ENCODE measurements at regions not wholly inside any gene's neighbourhood (a gene's known extent, or its start where the extent isn't known, plus 50 kb on each side); places are given as distances from the start of the nearest gene placed in this dataset.

- in situ Hi-C loops (cut with MboI; ENCODE audit: low sequenced_read_pairs, unreplicated experiment), result no loop called here
- no peak for TF ChIP-seq CTCF (IDR thresholded peaks at IDR 0.05; ENCODE audit: borderline replicate concordance, control extremely low read depth, extremely low read depth, insufficient read depth, missing control alignments)
- DNase-seq (ENCODE audit: low spot score), result no peak
Measured at GRCh38 chr20:48180618-48181017, 395.3 kb upstream of the SULF2 start.

GRCh38 chr20:48180024-48180423 is 394.7 kb upstream of the SULF2 start:
- no peak for TF ChIP-seq CTCF (IDR thresholded peaks at IDR 0.05; ENCODE audit: borderline replicate concordance, control extremely low read depth, extremely low read depth, insufficient read depth, missing control alignments)
- DNase-seq (ENCODE audit: low spot score), result no peak
- in situ Hi-C loops (cut with MboI; ENCODE audit: low sequenced_read_pairs, unreplicated experiment), result no loop called here

- in situ Hi-C loops (cut with MboI; ENCODE audit: low sequenced_read_pairs, unreplicated experiment), result no loop called here
- TF ChIP-seq CTCF (IDR thresholded peaks at IDR 0.05; ENCODE audit: borderline replicate concordance, control extremely low read depth, extremely low read depth, insufficient read depth, missing control alignments), result no peak
Measured at GRCh38 chr20:48178633-48179032, 393.4 kb upstream of the SULF2 start.

DNA sequence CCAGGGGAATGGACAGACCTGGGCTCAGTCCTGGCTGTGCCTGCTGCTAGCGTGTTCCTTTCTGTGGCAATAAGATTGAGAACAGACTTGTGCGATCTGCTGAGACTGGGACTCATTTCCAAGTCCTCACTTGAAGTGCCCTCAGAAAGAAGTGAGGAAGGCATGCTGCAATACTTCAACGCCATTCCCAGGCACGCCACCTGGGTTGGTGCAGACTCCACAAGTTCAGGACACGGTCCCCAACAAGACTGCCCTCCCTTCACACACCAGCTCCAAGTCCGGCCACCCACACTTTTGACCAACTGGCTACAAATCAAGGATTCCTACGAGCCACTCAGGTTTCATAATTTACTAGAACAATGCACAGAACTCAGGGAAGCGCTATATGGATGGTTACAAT is 391.8 kb upstream of the SULF2 start:
- TF ChIP-seq CTCF (IDR thresholded peaks at IDR 0.05; ENCODE audit: borderline replicate concordance, control extremely low read depth, extremely low read depth, insufficient read depth, missing control alignments), result no peak
- DNase-seq (ENCODE audit: low spot score), result no peak
- in situ Hi-C loops (cut with MboI; ENCODE audit: low sequenced_read_pairs, unreplicated experiment), result no loop called here

More at GRCh38 chr20:48178633-48179032, 393.4 kb upstream of the SULF2 start:
- no peak for DNase-seq (ENCODE audit: low spot score)

- no peak for DNase-seq (ENCODE audit: low spot score)
- in situ Hi-C loops (cut with MboI; ENCODE audit: low sequenced_read_pairs, unreplicated experiment), result no loop called here
- no peak for TF ChIP-seq CTCF (IDR thresholded peaks at IDR 0.05; ENCODE audit: borderline replicate concordance, control extremely low read depth, extremely low read depth, insufficient read depth, missing control alignments)
Measured at GRCh38 chr20:48176139-48176538, 390.9 kb upstream of the SULF2 start.

DNA sequence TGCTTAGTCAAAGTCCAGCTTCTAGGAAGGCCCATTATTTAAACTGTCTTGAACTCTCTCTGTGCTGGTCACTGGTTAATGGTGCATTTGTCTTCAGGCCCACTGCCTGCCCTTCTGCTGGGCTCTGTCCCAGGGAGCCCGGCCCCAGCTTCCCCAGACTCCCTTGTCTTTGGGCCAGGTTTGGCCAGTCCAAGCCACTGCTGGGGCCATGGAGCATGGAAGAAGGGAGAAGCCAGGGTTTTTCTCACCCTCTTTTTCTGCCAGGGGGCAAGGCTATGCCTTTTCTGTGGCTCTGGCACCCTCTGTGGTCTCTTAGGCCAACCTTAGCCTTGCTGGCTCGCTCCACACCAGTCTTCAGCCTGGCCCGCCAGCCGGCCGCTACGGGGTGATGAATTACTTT is 390.0 kb upstream of the SULF2 start:
- in situ Hi-C loops (cut with MboI; ENCODE audit: low sequenced_read_pairs, unreplicated experiment), result no loop called here
- DNase-seq (ENCODE audit: low spot score), result no peak
- TF ChIP-seq CTCF (IDR thresholded peaks at IDR 0.05; ENCODE audit: borderline replicate concordance, control extremely low read depth, extremely low read depth, insufficient read depth, missing control alignments), result no peak

DNA sequence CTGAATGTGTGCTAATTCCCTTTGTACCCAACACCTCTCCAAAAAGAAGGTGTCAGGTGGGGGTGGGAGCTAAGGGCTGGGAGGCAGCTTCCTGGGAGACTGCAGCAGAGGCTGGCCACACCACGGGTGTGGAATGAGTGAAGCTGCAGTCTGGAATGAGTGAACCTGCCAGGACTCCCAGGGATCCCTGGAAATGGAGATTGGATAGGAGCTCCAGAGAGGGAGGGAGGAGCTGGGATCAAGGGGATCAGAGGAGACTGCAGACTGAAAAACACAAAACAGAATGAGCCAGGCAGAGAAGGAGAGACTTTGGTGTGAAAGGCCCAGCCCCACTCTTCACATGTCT is 387.0 kb upstream of the SULF2 start:
- DNase-seq (ENCODE audit: low spot score), result no peak

More for the DNA sequence above, 387.0 kb upstream of the SULF2 start:
- in situ Hi-C loops (cut with MboI; ENCODE audit: low sequenced_read_pairs, unreplicated experiment), result no loop called here
- no peak for TF ChIP-seq CTCF (IDR thresholded peaks at IDR 0.05; ENCODE audit: borderline replicate concordance, control extremely low read depth, extremely low read depth, insufficient read depth, missing control alignments)
